HCT116 (cell line): ENCODE measurements at regions not wholly inside any gene's neighbourhood (a gene's known extent, or its start where the extent isn't known, plus 50 kb on each side); places are given as distances from the start of the nearest gene placed in this dataset.

Experiments used
- ATAC-seq: fragments of 200-7000 bp; cut with Tn5 transposase; 2 replicates; pipeline ENCODE4 v1.9.1; 2020; ENCODE audit warnings: mild to moderate bottlenecking, moderate library complexity
- BruUV-seq: library from RNA; stranded (reverse); fragments of 400-500 nt; replicated peaks from 2 replicates; lab custom pipeline; 2021; lab: Mats Ljungman, UMichigan
- CTCF ChIA-PET: fragments of 300-600 bp; sonication (Branson Sonifier 250); formaldehyde crosslinking; loops from one replicate; lab custom pipeline; 2021; ENCODE audit warnings: antibody characterized with exemption; lab: Charles Lee
- POLR2A ChIA-PET: fragments of 300-600, 350-600 bp; sonication (Branson Sonifier 250); formaldehyde crosslinking; loops from one replicate; lab custom pipeline; 2021; ENCODE audit warnings: antibody characterized with exemption; lab: Charles Lee
- RAD21 ChIA-PET, 2 experiments: fragments of 300-600 bp; sonication (Branson Sonifier 250); formaldehyde crosslinking; loops; one replicate each; lab custom pipeline; 2023; ENCODE audit warnings: low total read pairs in 2 of 2; ENCODE audit not compliant: uncharacterized antibody in 2 of 2, unreplicated experiment in 2 of 2, low non-redundant PET in 1 of 2; lab: Charles Lee
- DNase-seq: peaks from one replicate; pipeline ENCODE4 v3.0.0-alpha.2; 2010; ENCODE audit warnings: low read depth, low spot score
- H2AFZ ChIP-seq: fragments of 200-600 bp; shearing (Covaris generic), sonication (generic); 2 replicates; pipeline ENCODE4 v1.6.1; 2017; ENCODE audit warnings: low read depth, mixed run types, mixed read lengths, antibody characterized with exemption, low read length; ENCODE audit not compliant: poor library complexity, severe bottlenecking
- H3K27ac ChIP-seq: 2 replicates; pipeline ENCODE4 v1.5.1; 2012; ENCODE audit warnings: low read depth, low read length
- H3K27me3 ChIP-seq: fragments of 200-600 bp; sonication (generic); 2 replicates; pipeline ENCODE4 v1.6.1; 2016; ENCODE audit warnings: mixed run types, low read length, mixed read lengths; ENCODE audit not compliant: insufficient read depth
- H3K36me3 ChIP-seq, 2 experiments: fragments of 200-500 bp in 1 of 2; fragments of 200-600 bp in 1 of 2; sonication (Bioruptor generic) in 1 of 2; sonication (generic) in 1 of 2; 2 replicates each; pipeline versions ENCODE4 v1.5.1 to v1.6.1; 2014 to 2016; ENCODE audit warnings: low read length in 2 of 2, inconsistent platforms in 1 of 2, mixed read lengths in 1 of 2, mixed run types in 1 of 2; ENCODE audit not compliant: insufficient read depth in 2 of 2, control insufficient read depth in 1 of 2
- H3K4me1 ChIP-seq, 2 experiments: fragments of 200-600 bp in 1 of 2; sonication (generic) in 1 of 2; 2 replicates each; pipeline versions ENCODE4 v1.5.1 to v1.6.1; 2012 to 2017; ENCODE audit warnings: low read length in 2 of 2, inconsistent platforms in 1 of 2, mild to moderate bottlenecking in 1 of 2, mixed read lengths in 1 of 2, mixed run types in 1 of 2, moderate library complexity in 1 of 2; ENCODE audit not compliant: insufficient read depth in 2 of 2, control insufficient read depth in 1 of 2
- H3K4me2 ChIP-seq: fragments of 200-600 bp; sonication (generic); 2 replicates; pipeline ENCODE4 v1.6.1; 2017; ENCODE audit warnings: mixed run types, low read length, mixed read lengths
- H3K4me3 ChIP-seq, 2 experiments: fragments of 200-600 bp in 1 of 2; sonication (generic) in 1 of 2; replicated peaks in 1 of 2; 2 replicates each; pipeline ENCODE4 v1.5.1; 2011 to 2016; ENCODE audit warnings: low read length in 2 of 2, control low read depth in 1 of 2, low read depth in 1 of 2, mild to moderate bottlenecking in 1 of 2, mixed read lengths in 1 of 2, mixed run types in 1 of 2
- H3K79me2 ChIP-seq: fragments of 200-600 bp; sonication (generic); 2 replicates; pipeline ENCODE4 v1.6.1; 2017; ENCODE audit warnings: mild to moderate bottlenecking, mixed run types, low read length, moderate library complexity, mixed read lengths; ENCODE audit not compliant: insufficient read depth
- H3K9ac ChIP-seq: fragments of 200-600 bp; sonication (generic); 2 replicates; pipeline ENCODE4 v1.6.1; 2016; ENCODE audit warnings: low read length, mixed read lengths
- H3K9me2 ChIP-seq: fragments of 200-600 bp; sonication (generic), shearing (Covaris generic); 2 replicates; pipeline ENCODE4 v1.6.1; 2017; ENCODE audit warnings: mixed run types, mild to moderate bottlenecking, moderate library complexity; ENCODE audit not compliant: insufficient read depth
- H3K9me3 ChIP-seq, 2 experiments: fragments of 200-500 bp in 1 of 2; fragments of 200-600 bp in 1 of 2; sonication (Bioruptor generic) in 1 of 2; sonication (generic) in 1 of 2; 2 replicates each; pipeline ENCODE4 v1.6.1; 2014 to 2017; ENCODE audit warnings: low read length in 2 of 2, mixed read lengths in 2 of 2, inconsistent platforms in 1 of 2, low read depth in 1 of 2, mild to moderate bottlenecking in 1 of 2, mixed run types in 1 of 2, moderate library complexity in 1 of 2; ENCODE audit not compliant: control insufficient read depth in 1 of 2, insufficient read depth in 1 of 2
- H4K20me1 ChIP-seq: fragments of 200-600 bp; sonication (generic), shearing (Covaris generic); 2 replicates; pipeline ENCODE4 v1.6.1; 2017; ENCODE audit warnings: mixed run types, mild to moderate bottlenecking, moderate library complexity; ENCODE audit not compliant: insufficient read depth
- ATF3 ChIP-seq: IDR thresholded peaks from 2 replicates; pipeline ENCODE4 v1.6.1; 2012
- CEBPB ChIP-seq: IDR thresholded peaks from 2 replicates; pipeline ENCODE4 v1.6.1; 2012; ENCODE audit warnings: low read depth
- CTCF ChIP-seq, 3 experiments: fragments of 200-600 bp in 1 of 3; sonication (generic) in 1 of 3; IDR thresholded peaks in 2 of 3; conservative IDR thresholded peaks in 1 of 3; 2 replicates each; pipeline ENCODE4 v1.5.1; 2012 to 2017; ENCODE audit warnings: low read depth in 2 of 3, low read length in 2 of 3, antibody characterized with exemption in 1 of 3, borderline replicate concordance in 1 of 3, control low read depth in 1 of 3, mild to moderate bottlenecking in 1 of 3, mixed read lengths in 1 of 3, mixed run types in 1 of 3, moderate library complexity in 1 of 3; ENCODE audit not compliant: insufficient read depth in 1 of 3
- ELF1 ChIP-seq: IDR thresholded peaks from 2 replicates; pipeline ENCODE4 v1.6.1; 2012; ENCODE audit warnings: low read depth, borderline replicate concordance
- EZH2 ChIP-seq: fragments of 200-600 bp; sonication (generic); IDR thresholded peaks from 2 replicates; pipeline ENCODE4 v1.6.1; 2017; ENCODE audit warnings: antibody characterized with exemption, mixed run types
- EZH2phosphoT487 ChIP-seq: fragments of 200-600 bp; IDR thresholded peaks from 2 replicates; pipeline ENCODE4 v1.6.1; 2018; ENCODE audit warnings: antibody characterized with exemption, borderline replicate concordance
- FOSL1 ChIP-seq: IDR thresholded peaks from 2 replicates; pipeline ENCODE4 v1.6.1; 2012; ENCODE audit warnings: low read depth
- JUND ChIP-seq: IDR thresholded peaks from 2 replicates; pipeline ENCODE4 v1.6.1; 2012
- MAX ChIP-seq: IDR thresholded peaks from 2 replicates; pipeline ENCODE4 v1.6.1; 2012
- POLR2AphosphoS5 ChIP-seq: IDR thresholded peaks from 2 replicates; pipeline ENCODE4 v1.6.1; 2011; ENCODE audit warnings: mild to moderate bottlenecking, low read depth, low read length, moderate library complexity
- REST ChIP-seq: IDR thresholded peaks from 2 replicates; pipeline ENCODE4 v1.6.1; 2012; ENCODE audit warnings: low read depth
- SIN3A ChIP-seq: IDR thresholded peaks from 2 replicates; pipeline ENCODE4 v1.6.1; 2012; ENCODE audit warnings: low read depth
- SP1 ChIP-seq: IDR thresholded peaks from 2 replicates; pipeline ENCODE4 v1.6.1; 2012; ENCODE audit warnings: low read depth
- SRF ChIP-seq: IDR thresholded peaks from 2 replicates; pipeline ENCODE4 v1.6.1; 2012; ENCODE audit warnings: low read depth
- TCF7L2 ChIP-seq: IDR thresholded peaks from 2 replicates; pipeline ENCODE4 v1.7.0; 2011; ENCODE audit warnings: borderline replicate concordance, inconsistent platforms; ENCODE audit not compliant: insufficient read depth, insufficient read length; ENCODE audit errors: extremely low read depth
- ZBTB33 ChIP-seq: IDR thresholded peaks from 2 replicates; pipeline ENCODE4 v1.6.1; 2011; ENCODE audit warnings: mild to moderate bottlenecking, low read length, moderate library complexity; ENCODE audit not compliant: insufficient replicate concordance; ENCODE audit errors: extremely low read depth
- ZNF274 ChIP-seq: fragments of 200-500 bp; sonication (Bioruptor generic); IDR thresholded peaks from 2 replicates; pipeline ENCODE4 v1.6.1; 2014; ENCODE audit warnings: mild to moderate bottlenecking, low read depth, low read length, inconsistent platforms
- intact Hi-C: fragments of 100-400 bp; cut with micrococcal nuclease; formaldehyde crosslinking; loops from 2 replicates; pipeline ENCODE4 v1.10.0; 2022

GRCh38 chr12:5165296-5165970 lies 121.8 kb downstream of the KCNA5 start:
- Histone ChIP-seq H3K27ac (no peak overlapping the region), H4K20me1 (no peaks in the 10 kb centered on the region), H3K9ac (no peak overlapping the region), H3K9me2 (no peaks in the 10 kb centered on the region), H3K4me1 (peaks cover 0 to 19% of the 10 kb centered on the region in 2 experiments; a peak in 2 of 4 replicates), H3K27me3 (no peaks in the 10 kb centered on the region), H3K4me2 (no peak overlapping the region), H3K79me2 (no peaks in the 10 kb centered on the region), H3K9me3 (no peaks in the 10 kb centered on the region), H3K36me3 (no peaks in the 10 kb centered on the region), H3K4me3 (no peak overlapping the region), H2AFZ (no peak overlapping the region)
- no TSS peak for BruUV-seq
- CTCF ChIA-PET, result no interaction called here
- RAD21 ChIA-PET, result no interaction called here
- intact Hi-C loops, result no loop called here
- TF ChIP-seq REST (no peak), SIN3A (no peak), EZH2 (no peak), ELF1 (no peak), JUND (no peak), SP1 (no peak), CEBPB (no peak), CTCF (IDR thresholded peaks at IDR 0.05 in 2 of 3, conservative IDR thresholded peaks at IDR 0.05 in 1 of 3; ENCODE audit: borderline replicate concordance in 1 of 3, insufficient read depth in 1 of 3, low read depth in 2 of 3, low read length in 2 of 3) (no peak), ZNF274 (no peak), ZBTB33 (no peak), EZH2phosphoT487 (no peak), POLR2AphosphoS5 (no peak), MAX (no peak), ATF3 (no peak), FOSL1 (no peak), SRF (no peak), TCF7L2 (no peak)
- ATAC-seq, result no peak
- no peak for DNase-seq
- POLR2A ChIA-PET, result no interaction called here
